ENCODE measurements at regions not wholly inside any gene's neighbourhood (a gene's known extent, or its start where the extent isn't known, plus 50 kb on each side); places are given as distances from the start of the nearest gene placed in this dataset.

DNA sequence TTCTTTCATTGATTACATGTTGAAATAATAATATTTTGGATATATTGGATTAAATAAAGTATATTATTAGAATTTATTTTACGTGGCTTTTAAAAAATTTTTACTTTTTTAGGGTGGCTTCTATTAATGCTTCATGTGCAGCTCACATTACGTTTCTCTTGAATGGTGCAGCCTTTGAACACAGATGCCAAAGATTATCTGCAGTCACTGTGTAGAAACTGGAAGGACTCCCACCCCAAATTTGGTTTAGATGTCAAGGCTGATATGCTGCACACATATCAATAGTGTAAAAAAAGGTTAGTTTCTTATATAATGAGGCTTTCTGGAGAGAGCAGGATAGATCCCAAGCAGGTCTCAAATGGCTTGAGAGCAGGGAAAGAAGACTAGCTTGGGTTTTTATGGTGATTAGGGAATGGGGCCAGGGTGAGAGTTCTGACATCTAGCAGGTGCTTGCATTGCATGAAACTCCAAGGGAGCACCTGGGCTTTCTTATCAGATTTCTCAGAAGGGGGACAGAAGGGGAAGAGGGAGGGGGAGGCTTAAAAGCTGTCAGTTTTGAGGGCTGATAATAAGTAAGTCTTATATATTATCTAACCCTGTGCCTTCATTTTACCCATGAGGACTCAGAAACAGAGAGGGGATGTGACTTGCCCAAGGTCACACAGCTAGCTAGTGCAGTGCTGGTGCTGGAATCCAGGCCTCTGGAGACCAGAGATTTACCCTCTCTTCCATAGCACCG, 89.6 kb downstream of the CHST2 start:
- no peak for DNase-seq

DNA sequence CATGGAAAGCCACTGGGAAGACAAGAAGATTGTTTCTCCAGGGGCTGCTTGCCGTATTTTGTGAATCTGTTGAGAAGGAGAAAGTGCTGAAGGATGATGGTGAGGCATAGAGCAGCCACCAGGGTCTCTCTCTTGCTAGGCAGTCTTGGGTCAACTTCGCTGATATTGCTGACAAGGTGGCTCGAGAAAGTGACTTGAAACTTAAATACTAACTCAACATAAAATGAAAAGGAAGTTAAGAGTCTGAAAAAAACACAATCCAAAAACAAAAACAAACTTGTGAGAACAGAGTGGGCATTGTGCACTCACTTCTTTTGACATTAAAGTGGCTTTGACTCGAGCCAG, 90.1 kb downstream of the CHST2 start:
- no peak for DNase-seq

- DNase-seq, result no peak
Measured at GRCh38 chr3:143210141-143210540, 90.6 kb downstream of the CHST2 start.

DNA sequence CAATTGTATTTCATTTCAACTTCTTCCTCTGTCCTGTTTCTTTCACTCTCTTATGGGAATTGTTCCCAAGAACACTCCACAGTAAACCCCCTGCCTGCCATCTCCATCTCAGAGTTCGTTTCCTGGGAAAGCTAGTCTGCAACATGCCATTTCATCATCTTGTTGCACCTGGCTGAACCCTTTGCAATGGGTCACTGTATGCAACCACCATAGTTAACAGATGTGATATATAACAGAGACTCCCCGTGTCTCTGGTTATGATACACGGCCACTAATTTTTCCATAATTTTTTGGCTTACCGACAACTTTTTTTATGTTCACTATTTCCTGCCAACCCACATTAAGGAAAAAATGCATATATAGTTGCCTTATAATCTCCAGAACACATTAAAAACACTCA, 95.5 kb downstream of the CHST2 start:
- DNase-seq, result no peak

All from activated CD4-positive, alpha-beta T cell treated with anti-CD3 and anti-CD28 coated beads, Interleukin-2, Interleukin-6, amounts not matched to agents 100 ng/mL and 50 ng/mL, durations not matched to agents 16 hours and 8 hours (primary cell).